Mesenchymal stem cell (in vitro differentiated cells and primary cell): ENCODE measurements at regions not wholly inside any gene's neighbourhood (a gene's known extent, or its start where the extent isn't known, plus 50 kb on each side); places are given as distances from the start of the nearest gene placed in this dataset.

ENCODE experiments used
- DNase-seq: peaks from one replicate; pipeline ENCODE4 v3.0.0-alpha.2; 2013
- H2AFZ ChIP-seq: one replicate; pipeline ENCODE4 v1.6.1; 2013; ENCODE audit warnings: low read depth, mild to moderate bottlenecking, control low read depth, inconsistent platforms, low read length, moderate library complexity
- H2AK5ac ChIP-seq: 2 replicates; pipeline ENCODE4 v1.6.1; 2013; ENCODE audit warnings: low read length, moderate library complexity, mild to moderate bottlenecking, inconsistent platforms; ENCODE audit not compliant: severe bottlenecking
- H2BK120ac ChIP-seq: one replicate; pipeline ENCODE4 v1.6.1; 2013; ENCODE audit warnings: low read depth, mild to moderate bottlenecking, inconsistent platforms, low read length, moderate library complexity
- H2BK12ac ChIP-seq, 2 experiments: one replicate each; pipeline ENCODE4 v1.6.1; 2013; ENCODE audit warnings: inconsistent platforms in 2 of 2, low read length in 2 of 2, mild to moderate bottlenecking in 2 of 2, moderate library complexity in 2 of 2, control low read depth in 1 of 2
- H2BK15ac ChIP-seq: one replicate; pipeline ENCODE4 v1.6.1; 2013; ENCODE audit warnings: mild to moderate bottlenecking, low read depth, inconsistent platforms; ENCODE audit not compliant: poor library complexity, severe bottlenecking
- H2BK5ac ChIP-seq: 2 replicates; pipeline ENCODE4 v1.6.1; 2013; ENCODE audit warnings: low read depth, mild to moderate bottlenecking, low read length, control low read depth, inconsistent platforms; ENCODE audit not compliant: poor library complexity, severe bottlenecking
- H3K14ac ChIP-seq, 2 experiments: one replicate each; pipeline ENCODE4 v1.6.1; 2013; ENCODE audit warnings: inconsistent platforms in 2 of 2, low read length in 2 of 2, control low read depth in 1 of 2, mild to moderate bottlenecking in 1 of 2, moderate library complexity in 1 of 2
- H3K18ac ChIP-seq, 2 experiments: one replicate each; pipeline ENCODE4 v1.6.1; 2013; ENCODE audit warnings: inconsistent platforms in 2 of 2, low read length in 2 of 2, control low read depth in 1 of 2, low read depth in 1 of 2, mild to moderate bottlenecking in 1 of 2
- H3K23ac ChIP-seq, 2 experiments: one replicate each; pipeline ENCODE4 v1.6.1; 2013; ENCODE audit warnings: inconsistent platforms in 2 of 2, low read length in 2 of 2, mild to moderate bottlenecking in 2 of 2, moderate library complexity in 2 of 2, control low read depth in 1 of 2
- H3K27ac ChIP-seq: 2 replicates; pipeline ENCODE4 v1.5.1; 2013; ENCODE audit warnings: mild to moderate bottlenecking, moderate library complexity, low read length, control low read depth, inconsistent platforms; ENCODE audit not compliant: poor library complexity, severe bottlenecking
- H3K27me3 ChIP-seq, 2 experiments: 2 replicates each; pipeline versions ENCODE4 v1.6.1 to v1.7.0; 2013; ENCODE audit warnings: low read length in 2 of 2, mild to moderate bottlenecking in 2 of 2, moderate library complexity in 2 of 2, control low read depth in 1 of 2, inconsistent platforms in 1 of 2; ENCODE audit not compliant: control insufficient read depth in 1 of 2, insufficient read depth in 1 of 2
- H3K36me3 ChIP-seq, 2 experiments: 2 replicates each; pipeline versions ENCODE4 v1.6.1 to v1.7.0; 2013; ENCODE audit warnings: low read length in 2 of 2, control low read depth in 1 of 2, inconsistent platforms in 1 of 2, low read depth in 1 of 2, mild to moderate bottlenecking in 1 of 2; ENCODE audit not compliant: insufficient read depth in 2 of 2, control insufficient read depth in 1 of 2
- H3K4ac ChIP-seq, 2 experiments: one replicate each; pipeline ENCODE4 v1.6.1; 2013; ENCODE audit warnings: inconsistent platforms in 2 of 2, low read length in 2 of 2, mild to moderate bottlenecking in 2 of 2, moderate library complexity in 2 of 2, control low read depth in 1 of 2, low read depth in 1 of 2
- H3K4me1 ChIP-seq: 2 replicates; pipeline ENCODE4 v1.6.1; 2013; ENCODE audit warnings: low read depth, low read length, control low read depth; ENCODE audit not compliant: control insufficient read depth, insufficient read depth
- H3K4me2 ChIP-seq: 2 replicates; pipeline ENCODE4 v1.6.1; 2013; ENCODE audit warnings: low read length, mild to moderate bottlenecking, inconsistent platforms; ENCODE audit not compliant: poor library complexity, severe bottlenecking
- H3K4me3 ChIP-seq, 2 experiments: 2 replicates each; pipeline versions ENCODE4 v1.5.1 to v1.7.0; 2013; ENCODE audit warnings: low read length in 2 of 2, mild to moderate bottlenecking in 2 of 2, control low read depth in 1 of 2, low read depth in 1 of 2; ENCODE audit not compliant: insufficient read depth in 1 of 2
- H3K79me1 ChIP-seq: replicated peaks from 2 replicates; pipeline ENCODE4 v1.6.1; 2013; ENCODE audit warnings: mild to moderate bottlenecking, control low read depth, low read length, inconsistent platforms; ENCODE audit not compliant: poor library complexity, severe bottlenecking
- H3K9ac ChIP-seq: 2 replicates; pipeline ENCODE4 v1.7.0; 2013; ENCODE audit warnings: mild to moderate bottlenecking, low read length, moderate library complexity
- H3K9me3 ChIP-seq: 2 replicates; pipeline ENCODE4 v1.7.0; 2013; ENCODE audit warnings: mild to moderate bottlenecking, low read length; ENCODE audit not compliant: control insufficient read depth
- H4K8ac ChIP-seq: one replicate; pipeline ENCODE4 v1.6.1; 2013; ENCODE audit warnings: inconsistent platforms, mild to moderate bottlenecking, low read length, moderate library complexity
- H4K91ac ChIP-seq: one replicate; pipeline ENCODE4 v1.6.1; 2013; ENCODE audit warnings: mild to moderate bottlenecking, low read length, inconsistent platforms
- WGBS: methylation state at CpG from one replicate; pipeline ENCODE4 v1.1.7; 2013; ENCODE audit warnings: mixed read lengths; 5-methylcytosine and 5-hydroxymethylcytosine counted together

DNA sequence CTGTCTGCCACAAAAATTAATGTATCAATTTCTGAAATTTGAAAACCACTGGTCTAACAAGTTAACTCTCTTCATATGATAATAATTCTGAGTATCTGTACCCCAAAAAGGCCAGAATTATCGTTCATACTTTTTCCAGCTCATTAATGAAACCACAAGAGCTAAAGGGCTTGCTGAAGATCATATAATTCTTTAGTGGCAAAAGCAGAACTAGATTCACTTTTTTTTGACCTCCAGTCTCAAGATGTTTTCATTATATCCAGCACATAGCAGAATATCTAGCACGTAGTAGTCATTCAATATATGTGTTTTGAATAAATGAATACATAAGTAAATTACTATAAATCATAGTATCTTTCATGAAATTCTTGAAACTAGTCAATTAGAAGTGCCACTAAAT lies 246.7 kb upstream of the KCNH8 start:
- no peak overlapping the region for H3K27ac ChIP-seq
- no peak overlapping the region for H3K14ac ChIP-seq
- no peak for DNase-seq
- H2BK15ac ChIP-seq = no peak overlapping the region
- H2BK5ac ChIP-seq = no peak overlapping the region
- H4K8ac ChIP-seq = no peak overlapping the region
- no peak overlapping the region for H4K91ac ChIP-seq
- H3K9me3 ChIP-seq = no peaks in the 10 kb centered on the region
- H3K36me3 ChIP-seq = no peaks in the 10 kb centered on the region
- H3K27me3 ChIP-seq = no peaks in the 10 kb centered on the region
- H3K4me3 ChIP-seq = no peak overlapping the region
- H3K79me1 ChIP-seq = no peaks in the 10 kb centered on the region
- H3K4me2 ChIP-seq = no peak overlapping the region
- no peak overlapping the region for H2BK120ac ChIP-seq
- 64% methylated on average over 1 of the region's 2 CpGs for WGBS
- no peak overlapping the region for H2AFZ ChIP-seq
- H3K18ac ChIP-seq = no peak overlapping the region
- H2BK12ac ChIP-seq = no peak overlapping the region
- no peaks in the 10 kb centered on the region for H3K4me1 ChIP-seq
- no peak overlapping the region for H3K9ac ChIP-seq
- no peak overlapping the region for H3K23ac ChIP-seq
- H3K4ac ChIP-seq = no peak overlapping the region
- no peak overlapping the region for H2AK5ac ChIP-seq

DNA sequence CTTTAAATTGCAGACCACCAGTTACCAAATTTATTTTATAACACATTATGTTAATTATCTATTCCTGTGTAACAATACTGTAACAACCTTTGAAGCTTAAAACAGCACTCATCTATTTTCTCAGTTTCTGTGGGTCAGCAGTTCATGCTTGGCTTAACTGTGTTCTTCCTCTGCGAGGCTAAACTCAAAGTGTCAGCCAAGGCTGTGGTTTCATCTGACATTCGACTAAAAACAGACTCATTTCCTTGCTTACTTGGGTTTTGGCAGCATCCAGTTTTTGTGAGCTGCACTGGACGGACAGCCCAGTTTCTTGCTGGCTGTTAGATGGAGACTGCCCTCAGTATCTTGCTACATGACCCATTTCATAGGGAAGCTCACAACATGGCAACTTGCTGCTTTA lies 247.3 kb upstream of the KCNH8 start:
- Histone ChIP-seq H2AK5ac (no peak overlapping the region), H3K27ac (no peak overlapping the region), H2BK15ac (no peak overlapping the region), H3K4me1 (no peaks in the 10 kb centered on the region), H3K27me3 (no peaks in the 10 kb centered on the region), H3K4ac (no peak overlapping the region), H2BK5ac (no peak overlapping the region), H3K4me2 (no peak overlapping the region), H3K36me3 (no peaks in the 10 kb centered on the region), H3K23ac (no peak overlapping the region), H3K14ac (no peak overlapping the region), H3K9me3 (no peaks in the 10 kb centered on the region), H2BK12ac (no peak overlapping the region), H2AFZ (no peak overlapping the region), H4K8ac (no peak overlapping the region), H3K79me1 (no peaks in the 10 kb centered on the region), H3K9ac (no peak overlapping the region), H3K18ac (no peak overlapping the region), H4K91ac (no peak overlapping the region), H2BK120ac (no peak overlapping the region), H3K4me3 (no peak overlapping the region)
- DNase-seq = no peak
- 27% methylated on average over 3 of the region's 3 CpGs for WGBS

GRCh38 chr3:18898911-18899310 lies 249.4 kb upstream of the KCNH8 start:
- H2BK120ac ChIP-seq = no peak overlapping the region
- H3K4me3 ChIP-seq = no peak overlapping the region
- no peaks in the 10 kb centered on the region for H3K79me1 ChIP-seq
- H3K4ac ChIP-seq = no peak overlapping the region
- H2AK5ac ChIP-seq = no peak overlapping the region
- no peak for DNase-seq
- H3K23ac ChIP-seq = no peak overlapping the region
- no peaks in the 10 kb centered on the region for H3K4me1 ChIP-seq
- no peak overlapping the region for H4K8ac ChIP-seq
- H2BK15ac ChIP-seq = no peak overlapping the region
- no peak overlapping the region for H2BK5ac ChIP-seq
- no peak overlapping the region for H2AFZ ChIP-seq
- H3K9me3 ChIP-seq = no peaks in the 10 kb centered on the region
- H3K4me2 ChIP-seq = no peak overlapping the region
- no peak overlapping the region for H3K9ac ChIP-seq
- no peak overlapping the region for H2BK12ac ChIP-seq
- no peak overlapping the region for H4K91ac ChIP-seq
- no peaks in the 10 kb centered on the region for H3K27me3 ChIP-seq
- no peak overlapping the region for H3K14ac ChIP-seq
- no peak overlapping the region for H3K18ac ChIP-seq
- WGBS = no CpG with 5 or more reads among the region's 1 CpG
- no peak overlapping the region for H3K27ac ChIP-seq
- no peaks in the 10 kb centered on the region for H3K36me3 ChIP-seq

- no peak overlapping the region for H2BK12ac ChIP-seq
- no peaks in the 10 kb centered on the region for H3K9me3 ChIP-seq
- no peak for DNase-seq
- H3K18ac ChIP-seq = no peak overlapping the region
- no peak overlapping the region for H2BK15ac ChIP-seq
- no peak overlapping the region for H2BK5ac ChIP-seq
- no peak overlapping the region for H3K9ac ChIP-seq
- no peak overlapping the region for H3K4ac ChIP-seq
- no peak overlapping the region for H4K8ac ChIP-seq
- H3K23ac ChIP-seq = no peak overlapping the region
- no peaks in the 10 kb centered on the region for H3K4me1 ChIP-seq
- H3K27me3 ChIP-seq = no peaks in the 10 kb centered on the region
- no peak overlapping the region for H2AFZ ChIP-seq
- H3K36me3 ChIP-seq = no peaks in the 10 kb centered on the region
- no CpG with 5 or more reads among the region's 1 CpG for WGBS
- H3K27ac ChIP-seq = no peak overlapping the region
- no peak overlapping the region for H4K91ac ChIP-seq
- H3K4me2 ChIP-seq = no peak overlapping the region
- no peak overlapping the region for H2AK5ac ChIP-seq
- H3K4me3 ChIP-seq = no peak overlapping the region
- no peak overlapping the region for H2BK120ac ChIP-seq
- H3K14ac ChIP-seq = no peak overlapping the region
- H3K79me1 ChIP-seq = no peaks in the 10 kb centered on the region
These were observed 255.6 kb upstream of the KCNH8 start for GRCh38 chr3:18892756-18893155.
